CD4-positive, alpha-beta T cell treated with Interleukin-15 for 4 hours (primary cell): ENCODE measurements at regions not wholly inside any gene's neighbourhood (a gene's known extent, or its start where the extent isn't known, plus 50 kb on each side); places are given as distances from the start of the nearest gene placed in this dataset.

Experiments used
- DNase-seq: peaks from one replicate; pipeline ENCODE4 v3.0.0-alpha.2; 2020; ENCODE audit warnings: low spot score

DNA sequence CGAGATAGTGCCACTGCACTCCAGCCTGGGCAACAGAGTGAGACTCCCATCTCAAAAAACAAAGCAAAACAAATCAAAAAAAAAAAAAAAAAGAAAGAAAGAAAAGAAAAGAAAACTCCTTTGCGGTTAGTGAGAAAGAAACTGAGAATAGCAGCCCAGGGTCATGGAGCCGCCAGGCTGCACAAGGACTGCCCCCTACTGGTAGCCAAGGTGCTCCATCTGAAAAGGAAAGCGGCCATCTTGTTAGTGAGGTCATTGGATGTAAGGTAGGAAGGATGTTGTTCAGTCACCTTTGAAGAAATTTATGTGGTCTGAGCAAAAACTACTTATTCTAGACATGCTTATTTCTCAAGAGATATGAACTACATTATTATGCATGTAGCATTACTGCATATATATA, 660.6 kb upstream of the TENM3 start:
- no peak for DNase-seq

DNA sequence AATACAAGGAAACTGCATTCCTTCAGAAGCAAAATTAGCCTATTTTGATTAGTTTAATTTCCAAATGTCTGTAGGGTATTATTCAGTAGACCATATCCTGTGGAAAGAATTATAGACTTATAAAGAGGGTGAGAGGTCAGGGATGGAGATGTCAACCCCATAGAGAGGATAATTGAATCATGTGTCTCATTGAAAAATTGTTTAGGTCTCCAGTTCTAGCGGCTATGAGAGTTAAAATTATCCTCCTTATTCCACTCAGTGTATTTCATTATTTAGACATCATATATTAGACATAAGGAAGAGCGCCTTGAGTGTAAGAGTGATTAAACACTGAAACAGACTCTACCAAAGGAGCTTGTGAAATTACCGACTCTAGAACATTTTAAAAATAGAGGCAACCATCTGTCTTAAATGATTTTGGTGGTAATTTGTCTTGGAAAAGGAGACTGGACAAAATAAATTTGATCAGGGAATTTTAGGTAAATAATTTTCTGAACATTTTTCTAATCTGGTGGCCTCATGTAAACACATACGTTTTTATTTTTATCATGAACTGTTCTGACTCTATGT, 654.4 kb upstream of the TENM3 start:
- DNase-seq, result no peak

DNA sequence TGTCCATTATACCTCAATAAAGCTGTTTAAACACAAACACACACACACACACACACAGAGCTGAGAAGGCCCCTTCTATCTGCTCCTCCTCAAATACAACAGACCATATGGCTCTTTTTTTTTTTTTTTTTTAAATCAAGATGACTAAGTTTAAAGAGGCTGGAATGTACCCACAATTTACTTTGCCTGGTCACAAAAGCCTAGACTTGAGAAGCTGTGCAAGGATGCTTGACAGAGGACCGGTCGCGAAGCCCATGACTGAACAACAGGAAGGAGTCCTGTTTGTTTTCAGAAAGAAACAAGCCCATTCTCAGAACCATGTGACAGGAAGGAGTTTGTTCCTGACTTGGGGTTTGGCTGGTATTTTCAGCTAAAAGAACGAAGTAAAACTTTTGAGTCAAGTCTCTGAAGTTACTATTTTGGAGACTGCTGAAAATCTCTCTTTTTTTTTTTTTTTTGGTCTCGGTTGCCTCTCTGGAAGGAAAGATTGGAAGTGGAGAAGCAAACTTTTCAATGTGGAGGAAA, 650.9 kb upstream of the TENM3 start:
- no peak for DNase-seq

DNA sequence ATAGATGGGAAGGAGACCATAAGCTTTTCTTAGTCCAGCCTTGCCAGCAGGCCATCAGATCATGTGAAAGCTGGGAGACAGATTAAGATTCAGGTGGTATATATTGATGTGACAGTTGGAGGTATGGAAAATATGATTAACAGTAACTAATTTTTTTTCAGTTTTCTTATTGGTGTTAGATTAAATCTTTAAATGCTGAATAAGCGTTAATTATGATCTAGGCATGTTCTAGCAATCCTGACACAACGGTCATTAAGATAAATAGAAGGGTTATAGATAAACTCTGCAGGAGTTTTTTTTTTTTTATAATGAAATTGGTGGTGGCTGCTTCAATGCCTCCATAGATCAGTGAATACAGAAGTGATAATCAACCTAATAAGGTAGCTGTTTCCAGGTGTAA, 649.5 kb upstream of the TENM3 start:
- no peak for DNase-seq

DNA sequence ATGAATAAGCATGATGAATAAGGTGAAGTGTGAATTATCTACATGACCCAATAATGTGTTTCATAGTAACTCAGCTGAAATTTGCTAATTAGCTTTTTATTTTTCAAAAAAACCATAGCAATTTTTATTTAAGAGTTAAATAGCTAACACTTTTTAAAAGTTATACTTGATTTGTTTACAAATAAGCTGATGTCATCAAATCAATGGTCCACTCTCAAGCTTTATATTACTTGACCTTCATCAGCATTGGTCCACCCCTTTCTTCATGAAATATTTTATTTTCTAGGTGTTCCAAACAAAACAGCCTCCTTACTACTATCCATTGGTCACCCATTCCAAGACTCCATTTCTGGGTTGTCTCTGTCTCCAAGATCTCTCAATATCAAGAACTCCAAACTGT, 649.0 kb upstream of the TENM3 start:
- no peak for DNase-seq

DNA sequence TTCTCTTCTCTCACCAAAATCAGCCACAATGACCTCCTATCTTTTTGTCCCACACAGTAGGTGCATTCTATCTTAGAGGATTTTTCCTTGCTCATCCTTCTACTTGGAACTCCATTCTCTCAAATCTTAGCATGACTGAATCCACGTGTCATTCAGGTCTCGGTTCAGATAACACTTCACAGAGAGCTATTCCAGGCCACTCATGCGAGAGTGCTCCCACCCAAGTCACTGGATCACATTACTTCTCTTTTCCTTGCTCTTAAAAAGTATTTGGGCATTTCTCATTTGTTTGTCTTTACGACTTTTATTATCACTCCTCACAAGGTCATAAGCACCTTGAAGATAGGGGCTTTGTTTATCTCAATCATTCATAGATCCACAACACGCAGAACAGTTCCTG, 647.5 kb upstream of the TENM3 start:
- no peak for DNase-seq

DNA sequence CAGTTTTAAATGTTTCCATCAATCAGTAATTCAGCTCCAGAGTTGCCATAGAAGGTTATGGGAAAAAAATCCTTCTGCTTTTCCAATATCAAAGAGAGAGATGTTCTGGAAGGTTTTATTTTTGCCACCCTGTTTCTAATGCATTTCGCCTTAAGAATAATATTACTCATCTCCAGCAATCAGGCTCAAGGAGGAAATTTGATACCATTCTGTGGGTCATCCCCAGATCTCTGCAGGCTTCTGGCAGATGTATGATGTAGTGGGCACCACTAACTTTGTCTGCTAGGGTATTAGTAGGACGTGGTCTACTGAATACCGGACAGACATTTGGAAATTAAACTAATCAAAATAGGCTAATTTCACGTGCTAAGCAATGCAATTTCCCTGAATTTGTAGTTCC, 645.4 kb upstream of the TENM3 start:
- DNase-seq, result no peak

DNA sequence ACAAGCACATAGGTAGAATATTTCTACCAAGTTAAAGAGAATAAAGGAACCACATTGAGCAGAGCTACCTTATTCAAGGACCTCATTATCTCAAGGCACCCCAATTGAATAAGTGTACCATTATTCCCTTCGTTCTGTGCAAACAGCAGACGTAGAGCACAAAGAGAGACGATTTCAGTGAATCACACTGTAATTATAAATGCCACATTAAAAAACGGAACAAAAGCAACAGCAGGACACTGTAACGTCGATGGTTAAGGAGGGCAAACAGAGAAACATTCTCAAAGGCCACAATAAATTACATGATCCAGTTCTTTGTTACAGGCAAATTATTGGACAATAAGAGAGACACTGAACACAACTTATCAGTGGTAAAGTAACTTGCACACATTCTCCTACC, 644.1 kb upstream of the TENM3 start:
- DNase-seq, result no peak

DNA sequence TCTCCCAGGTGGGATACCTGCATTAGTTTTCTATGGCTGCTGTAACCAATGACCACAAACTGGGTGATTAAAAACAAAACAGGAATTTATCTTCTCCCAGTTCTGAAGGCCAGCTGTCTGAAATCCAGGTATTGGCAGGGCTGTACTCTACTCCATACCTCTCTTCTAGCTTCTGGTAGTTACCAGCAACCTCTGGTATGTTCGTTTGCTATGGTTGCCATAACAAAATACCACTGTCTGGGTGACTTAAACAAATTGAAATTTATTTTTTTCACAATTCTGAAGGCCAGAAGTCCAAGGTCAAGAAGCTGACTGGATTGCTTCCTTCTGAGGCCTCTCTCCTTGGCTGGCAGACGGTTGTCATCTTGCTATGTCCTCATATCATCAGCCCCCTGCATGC, 642.1 kb upstream of the TENM3 start:
- DNase-seq, result no peak

DNA sequence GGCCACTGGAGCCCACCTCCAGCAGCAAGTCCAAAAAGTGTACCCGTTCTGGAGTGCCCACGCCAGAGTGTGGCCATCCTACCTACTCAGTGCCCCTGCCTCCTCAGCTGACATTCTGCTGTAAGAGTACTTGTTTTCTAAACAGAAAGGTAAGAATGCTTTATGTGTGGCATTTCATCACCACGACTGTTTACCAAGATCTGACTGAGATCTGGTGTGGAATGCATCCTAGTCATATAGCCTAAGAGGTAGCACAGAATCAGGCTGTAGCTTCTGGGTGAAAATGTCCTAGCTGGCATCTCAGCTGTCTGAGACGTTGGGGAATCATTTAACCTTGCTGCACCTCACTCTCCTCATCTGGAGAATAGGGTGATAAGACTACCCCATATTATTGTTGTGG, 638.7 kb upstream of the TENM3 start:
- no peak for DNase-seq

DNA sequence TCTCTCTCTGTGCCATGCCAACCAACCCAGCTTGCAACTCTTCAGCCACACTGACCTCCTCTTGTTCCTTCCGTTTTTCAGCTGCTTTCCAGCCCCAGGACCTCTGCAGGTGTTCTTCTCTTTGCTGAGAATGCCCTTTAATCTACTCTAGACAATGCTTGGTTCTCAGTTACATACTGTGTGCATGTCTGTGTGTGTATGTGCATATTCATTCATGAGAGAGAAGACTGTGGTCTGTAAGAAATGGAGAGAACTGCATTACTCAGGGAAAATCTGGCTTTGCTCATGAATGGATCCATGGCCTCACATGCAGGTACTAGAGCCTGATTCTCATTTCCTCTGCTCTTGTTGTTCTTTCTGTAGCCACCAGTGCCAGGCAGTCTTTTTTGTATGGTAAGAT, 636.9 kb upstream of the TENM3 start:
- DNase-seq, result no peak

DNA sequence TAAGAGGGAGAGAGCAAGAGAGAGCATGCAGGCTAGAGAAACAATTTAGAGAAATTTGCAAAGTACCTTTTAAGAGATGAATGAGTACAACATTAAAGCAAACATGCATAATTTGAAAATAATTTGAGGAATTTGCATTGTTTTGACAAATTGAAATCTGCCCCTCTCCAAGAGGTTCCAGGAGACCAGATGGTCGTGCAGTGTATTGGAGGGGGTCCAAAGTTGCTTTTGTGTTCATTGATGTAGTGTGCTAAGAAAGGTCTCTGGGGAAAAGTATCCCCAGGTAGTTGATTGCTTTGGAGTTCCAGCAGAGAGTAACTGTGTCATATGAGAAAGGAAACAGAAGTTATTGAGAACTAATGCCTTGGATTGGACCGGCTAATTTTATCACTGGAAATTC, 635.0 kb upstream of the TENM3 start:
- no peak for DNase-seq

DNA sequence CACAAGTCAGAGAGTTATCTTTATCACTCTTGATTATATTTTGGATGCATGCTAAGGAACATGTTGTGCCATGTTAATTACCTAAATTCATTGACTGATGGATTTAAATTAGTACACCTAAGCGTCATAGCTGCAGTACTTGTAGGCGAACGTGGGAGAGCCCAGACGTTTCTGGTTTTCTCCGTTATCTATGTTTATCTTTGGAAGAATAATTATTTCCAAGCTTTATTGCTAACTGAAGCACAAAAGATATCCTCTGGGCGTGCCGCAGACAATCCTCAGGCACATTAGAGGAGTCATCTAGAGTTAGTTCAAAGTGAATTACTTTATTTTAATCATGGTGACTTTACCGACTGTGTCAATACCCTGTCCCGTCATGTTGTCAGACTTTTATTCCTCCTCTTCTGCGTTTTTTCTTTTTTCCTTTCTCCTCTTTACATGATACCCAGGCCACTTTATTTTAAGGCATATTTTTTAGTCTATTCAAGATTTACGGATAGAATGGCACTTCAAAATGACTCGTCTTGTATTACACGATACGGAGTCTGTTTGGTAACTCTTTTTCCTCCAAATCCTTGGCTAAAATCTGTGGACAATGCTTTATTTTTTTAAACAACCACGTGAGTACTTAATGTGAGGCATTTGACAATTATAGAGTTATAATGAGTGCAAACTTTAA, 632.0 kb upstream of the TENM3 start:
- DNase-seq, result no peak

DNA sequence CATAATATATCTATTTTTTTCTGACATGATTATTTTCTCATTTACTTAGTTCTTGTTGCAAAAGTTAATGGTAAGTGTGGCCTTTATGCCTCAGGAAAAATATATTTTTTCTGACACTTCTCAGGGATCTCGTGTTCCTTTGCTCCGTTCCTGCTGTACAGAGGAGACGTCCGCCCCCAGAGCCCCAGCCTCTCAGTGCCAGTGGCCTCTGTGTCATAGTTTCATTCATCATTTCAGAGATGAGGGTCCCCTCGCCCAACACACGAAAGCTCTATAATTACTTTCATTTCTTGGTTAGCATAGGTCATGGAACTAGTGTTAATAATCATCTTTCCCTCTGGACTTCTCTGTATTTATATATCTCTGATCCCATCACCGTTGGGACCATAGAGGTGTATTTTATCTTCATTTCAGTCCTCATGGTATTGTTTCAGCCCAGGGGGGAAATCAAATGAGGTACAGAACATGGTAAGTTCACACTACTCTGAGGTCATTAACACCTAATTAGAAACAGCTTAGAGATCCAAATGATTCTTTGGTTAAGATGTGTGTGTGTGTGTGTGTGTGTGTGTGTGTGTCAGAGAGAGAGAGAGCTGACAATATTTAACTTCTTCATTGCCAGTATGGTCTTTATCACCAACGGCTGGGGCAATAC, 631.1 kb upstream of the TENM3 start:
- no peak for DNase-seq

DNA sequence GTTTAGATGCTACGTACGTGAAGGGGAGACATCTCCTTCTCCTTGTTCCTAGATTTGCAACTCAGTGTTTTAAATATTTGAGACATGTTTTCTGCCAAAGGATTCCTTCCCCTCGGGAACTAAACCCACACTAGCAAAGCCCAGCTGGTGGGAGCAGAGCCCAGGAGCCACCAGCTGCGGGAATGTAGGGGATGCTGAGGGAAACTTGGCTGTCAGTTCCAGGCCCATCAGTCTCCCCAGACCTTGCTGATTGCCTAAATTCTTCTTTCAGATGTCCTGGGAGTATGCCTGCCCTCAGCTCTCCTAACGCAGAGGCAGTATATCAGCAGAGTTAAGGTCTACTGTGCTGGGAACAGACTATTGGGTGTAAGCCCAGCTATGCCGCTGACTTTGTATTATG, 630.0 kb upstream of the TENM3 start:
- DNase-seq, result no peak

DNA sequence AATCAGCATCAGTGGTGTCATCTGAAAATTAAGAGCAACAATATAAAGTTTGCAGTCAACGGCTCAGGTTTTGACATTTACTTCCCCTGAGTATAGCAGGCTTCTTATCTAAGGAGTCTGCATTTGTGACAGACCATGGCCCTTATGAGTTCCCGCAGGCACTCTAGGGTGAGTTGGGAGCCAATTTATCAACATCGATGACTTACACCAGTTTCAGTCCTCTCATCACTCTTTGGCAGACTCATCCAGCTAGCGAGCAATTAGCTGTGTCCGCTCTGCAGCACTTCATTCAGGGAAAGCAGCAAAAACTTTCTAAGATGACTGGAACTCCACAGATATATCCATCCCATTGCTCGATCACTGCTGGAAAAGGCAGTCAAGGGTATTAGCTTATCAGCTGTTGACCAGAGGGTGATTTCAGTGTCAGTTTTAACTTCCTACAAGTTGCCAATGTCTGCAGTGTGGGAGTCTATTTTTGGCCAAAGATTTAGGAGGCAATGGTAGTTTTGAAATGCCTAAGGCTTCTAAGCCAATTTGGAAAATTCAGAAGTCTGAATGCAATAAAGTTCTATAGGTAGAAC, 625.1 kb upstream of the TENM3 start:
- no peak for DNase-seq

DNA sequence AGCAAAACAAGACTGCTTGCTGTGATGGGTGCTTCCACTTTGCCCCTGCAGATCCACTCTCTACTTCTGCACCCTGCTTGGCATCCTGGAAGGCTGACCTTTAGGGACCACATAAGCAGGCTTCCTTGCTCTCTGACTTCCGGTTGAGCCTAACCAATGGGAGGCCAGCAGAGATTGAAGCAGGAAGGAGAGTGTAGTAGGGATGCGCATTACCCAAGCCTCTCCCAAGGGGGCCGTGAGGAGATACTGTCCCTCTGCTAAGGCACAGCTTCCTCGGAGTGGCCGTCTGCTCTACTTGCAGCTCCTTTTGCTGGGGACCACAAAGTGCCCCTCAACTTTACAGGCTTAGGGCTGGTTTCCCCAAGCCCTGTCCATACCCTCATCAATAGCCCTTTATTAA, 624.3 kb upstream of the TENM3 start:
- no peak for DNase-seq

DNA sequence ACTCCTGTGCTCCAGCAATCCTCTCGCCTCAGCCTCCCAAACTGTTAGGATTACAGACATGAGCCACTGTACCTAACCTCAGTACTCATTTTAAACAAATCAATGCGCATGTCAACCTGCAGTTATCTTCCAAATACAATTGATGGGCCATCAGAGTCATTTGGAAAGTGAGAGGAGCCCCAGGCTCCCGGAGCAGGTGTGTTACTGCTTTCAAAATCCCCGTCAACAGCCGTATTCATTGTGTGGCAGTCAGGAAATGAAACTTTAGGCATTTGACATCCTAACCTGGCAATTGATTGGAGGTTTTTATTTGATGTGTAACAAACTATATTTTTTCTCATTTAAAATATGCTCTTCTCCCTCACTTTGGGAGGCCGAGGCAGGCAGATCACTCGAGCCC, 623.6 kb upstream of the TENM3 start:
- no peak for DNase-seq

DNA sequence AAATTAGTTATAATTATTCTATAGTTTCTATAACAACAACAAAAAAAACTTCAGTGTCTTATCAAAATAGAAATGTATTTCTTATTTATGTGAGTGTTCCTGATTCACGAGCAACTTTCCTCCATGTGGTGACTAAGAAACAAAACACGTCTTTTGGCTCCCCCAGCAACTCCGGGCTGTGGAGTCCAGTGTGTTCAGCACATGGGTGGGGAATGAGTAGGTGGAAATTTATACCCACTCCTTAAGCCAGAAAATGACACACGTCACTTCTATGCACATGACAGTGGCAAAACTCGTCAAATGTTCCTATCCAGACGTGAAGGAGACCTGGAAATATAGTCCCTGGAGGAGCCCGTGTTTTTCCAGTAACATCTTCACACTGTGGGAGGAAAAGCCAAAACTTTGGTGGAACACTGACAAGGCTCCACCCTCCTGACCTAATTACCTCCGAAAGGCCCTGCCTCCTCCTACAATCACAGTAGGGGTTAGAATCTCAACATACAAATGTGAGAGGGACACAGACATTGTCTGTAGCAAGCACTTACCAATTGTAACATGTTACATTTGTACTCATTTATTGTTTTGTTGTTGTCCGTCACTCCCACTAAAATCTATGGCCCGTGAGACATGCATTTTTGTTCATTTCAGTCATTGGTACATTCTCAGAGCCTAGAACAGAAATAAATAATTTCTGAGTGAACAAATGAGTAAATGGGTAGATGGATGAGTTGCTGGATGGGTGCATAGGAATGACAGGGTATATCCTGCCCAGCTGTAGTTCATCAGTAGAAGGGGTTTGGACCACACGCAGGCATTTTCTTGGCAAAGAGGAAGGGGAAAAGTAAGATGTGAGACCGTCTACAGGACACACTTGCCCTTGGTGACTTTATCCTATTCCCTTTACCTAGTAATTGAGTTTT, 605.8 kb upstream of the TENM3 start:
- no peak for DNase-seq

DNA sequence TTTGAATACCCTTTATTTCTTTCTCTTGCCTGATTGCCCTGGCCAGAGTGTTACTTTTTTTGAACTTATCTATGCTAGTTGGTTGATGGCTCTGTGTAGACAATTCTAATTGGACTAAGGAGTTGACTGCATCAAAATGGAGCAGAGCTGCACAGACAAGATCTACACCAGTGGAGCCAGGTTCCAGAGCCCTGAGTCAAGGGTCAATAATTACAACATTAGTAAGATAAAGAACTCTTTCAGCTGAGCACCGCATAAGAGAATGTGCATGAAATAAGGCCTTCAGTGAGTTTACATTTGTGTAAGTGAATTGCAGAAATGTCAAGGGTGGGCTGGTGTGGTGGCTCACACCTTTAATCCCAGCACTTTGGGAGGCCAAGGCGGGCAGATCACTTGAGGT, 599.7 kb upstream of the TENM3 start:
- no peak for DNase-seq

DNA sequence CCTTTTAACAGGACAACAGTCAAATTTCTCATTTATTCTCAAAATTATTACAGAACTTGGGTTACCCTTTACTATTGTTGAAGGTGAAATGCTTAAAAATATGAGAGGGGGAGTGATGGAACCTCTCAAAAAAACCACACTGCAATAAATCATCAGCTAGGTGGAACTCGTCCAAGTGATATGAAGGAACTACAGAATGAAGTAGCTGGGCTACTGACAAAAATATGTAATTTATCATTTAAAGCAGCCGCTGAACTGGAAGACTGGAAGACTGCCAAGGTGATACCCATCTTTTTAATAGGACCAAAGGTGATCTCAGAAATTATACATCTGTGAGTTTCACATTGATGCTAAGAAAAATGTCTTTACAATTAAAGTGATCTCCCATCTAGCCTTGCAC, 597.7 kb upstream of the TENM3 start:
- no peak for DNase-seq

DNA sequence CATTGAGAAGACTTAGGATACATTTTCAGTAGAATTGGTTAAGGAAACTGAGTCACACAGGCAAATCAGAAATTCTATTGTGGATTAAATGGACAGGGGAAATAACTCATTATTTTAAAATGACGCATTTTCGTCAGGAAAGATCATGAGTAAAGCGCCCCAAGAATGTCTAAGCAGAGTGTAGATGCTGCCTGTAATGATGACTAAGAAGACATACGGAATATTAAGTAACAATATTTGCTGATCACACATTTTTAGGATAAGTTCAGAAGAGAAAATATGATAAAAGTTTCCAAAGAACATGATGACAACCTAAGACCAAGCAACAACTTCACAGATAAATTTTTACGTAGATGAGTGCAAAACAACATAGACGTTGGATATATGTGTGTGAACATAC, 596.3 kb upstream of the TENM3 start:
- no peak for DNase-seq
